ENCODE measurements at regions not wholly inside any gene's neighbourhood (a gene's known extent, or its start where the extent isn't known, plus 50 kb on each side); places are given as distances from the start of the nearest gene placed in this dataset.
"Not testable (repeated sequence)": the region's sequence is repeated elsewhere in the genome, so short reads cannot be mapped to it uniquely, and the experiment has no call there.

DNA sequence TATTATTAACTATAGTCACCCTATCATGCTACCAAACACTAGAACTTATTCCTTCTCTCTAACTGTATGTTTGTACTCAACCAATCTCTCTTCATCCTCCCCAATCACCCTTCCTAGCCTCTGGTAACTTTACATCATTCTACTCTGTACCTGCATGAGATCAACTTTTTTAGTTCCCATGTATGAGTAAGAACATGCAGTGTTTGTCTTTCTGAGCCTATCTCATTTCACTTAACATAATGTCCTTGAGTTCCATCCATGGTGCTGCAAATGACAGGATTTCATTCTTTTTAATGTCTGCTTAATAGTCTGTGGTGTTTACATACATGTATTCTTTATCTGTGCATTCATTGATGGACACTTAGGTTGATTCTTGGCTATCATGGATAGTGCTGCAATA lies 108.9 kb upstream of the RFX8 start:
- ATAC-seq (no peak), DNase-seq (no peak)
- intact Hi-C loops (cut with micrococcal nuclease) = no loop called here
- ChIA-PET CTCF (interaction anchor here (1.5 kb wide), 1 partner anchor 165 kb away, joined by 3 read pairs; no protein-coding TSS in a partner anchor), POLR2A (no interaction called here)
- no peak overlapping the region for H3K4me3 Mint-ChIP-seq
- no peaks in the 10 kb centered on the region for H3K36me3 Mint-ChIP-seq (ENCODE audit: low read depth)
- no peak overlapping the region for H3K27ac Mint-ChIP-seq
- TF ChIP-seq, protein P1, sequence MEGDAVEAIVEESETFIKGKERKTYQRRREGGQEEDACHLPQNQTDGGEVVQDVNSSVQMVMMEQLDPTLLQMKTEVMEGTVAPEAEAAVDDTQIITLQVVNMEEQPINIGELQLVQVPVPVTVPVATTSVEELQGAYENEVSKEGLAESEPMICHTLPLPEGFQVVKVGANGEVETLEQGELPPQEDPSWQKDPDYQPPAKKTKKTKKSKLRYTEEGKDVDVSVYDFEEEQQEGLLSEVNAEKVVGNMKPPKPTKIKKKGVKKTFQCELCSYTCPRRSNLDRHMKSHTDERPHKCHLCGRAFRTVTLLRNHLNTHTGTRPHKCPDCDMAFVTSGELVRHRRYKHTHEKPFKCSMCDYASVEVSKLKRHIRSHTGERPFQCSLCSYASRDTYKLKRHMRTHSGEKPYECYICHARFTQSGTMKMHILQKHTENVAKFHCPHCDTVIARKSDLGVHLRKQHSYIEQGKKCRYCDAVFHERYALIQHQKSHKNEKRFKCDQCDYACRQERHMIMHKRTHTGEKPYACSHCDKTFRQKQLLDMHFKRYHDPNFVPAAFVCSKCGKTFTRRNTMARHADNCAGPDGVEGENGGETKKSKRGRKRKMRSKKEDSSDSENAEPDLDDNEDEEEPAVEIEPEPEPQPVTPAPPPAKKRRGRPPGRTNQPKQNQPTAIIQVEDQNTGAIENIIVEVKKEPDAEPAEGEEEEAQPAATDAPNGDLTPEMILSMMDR (IDR thresholded peaks at IDR 0.05) = no peak
- H3K27me3 Mint-ChIP-seq = no peaks in the 10 kb centered on the region
- no peaks in the 10 kb centered on the region for H3K4me1 Mint-ChIP-seq (ENCODE audit: low read depth)
- H3K9me3 Mint-ChIP-seq = peaks cover 5% of the 10 kb centered on the region

- ChIA-PET CTCF (no interaction called here), POLR2A (interaction anchor here (0.6 to 0.7 kb wide), 2 partner anchors 143 to 685 kb away, joined by 3 read pairs; no protein-coding TSS in a partner anchor)
- ATAC-seq = no peak
- DNase-seq = no peak
- H3K4me1 Mint-ChIP-seq (ENCODE audit: low read depth) = peaks cover 8% of the 10 kb centered on the region
- intact Hi-C loops (cut with micrococcal nuclease) = no loop called here
- H3K27me3 Mint-ChIP-seq = no peaks in the 10 kb centered on the region
- no peaks in the 10 kb centered on the region for H3K36me3 Mint-ChIP-seq (ENCODE audit: low read depth)
- H3K9me3 Mint-ChIP-seq = peaks cover 1% of the 10 kb centered on the region
- no peak overlapping the region for H3K27ac Mint-ChIP-seq
- TF ChIP-seq, protein P1 (IDR thresholded peaks at IDR 0.05) = no peak
- H3K4me3 Mint-ChIP-seq = no peak overlapping the region
Measured at GRCh38 chr2:101581675-101582299, 106.9 kb upstream of the RFX8 start.

DNA sequence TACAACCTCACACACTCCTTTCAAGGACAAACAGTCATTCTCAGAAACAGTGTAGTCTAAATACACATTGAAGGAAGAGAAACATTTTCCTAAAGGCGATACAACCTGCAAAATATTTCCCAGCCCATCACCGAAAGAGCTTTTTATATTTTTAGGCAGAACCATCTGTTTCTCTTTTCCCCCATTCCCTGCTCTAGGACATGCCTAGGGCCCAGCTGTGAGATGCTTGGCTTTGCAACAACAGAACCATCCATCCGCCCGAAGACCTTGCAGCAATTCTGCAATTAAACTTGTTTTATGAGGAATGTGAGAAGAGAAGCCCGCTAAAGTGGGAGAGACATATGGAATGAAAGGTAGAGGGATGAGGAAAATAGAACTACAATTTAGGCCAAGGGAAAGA lies 105.6 kb upstream of the RFX8 start:
- intact Hi-C loops (cut with micrococcal nuclease) = no loop called here
- Mint-ChIP-seq H3K36me3 (ENCODE audit: low read depth) (no peaks in the 10 kb centered on the region), H3K27me3 (no peaks in the 10 kb centered on the region)

DNA sequence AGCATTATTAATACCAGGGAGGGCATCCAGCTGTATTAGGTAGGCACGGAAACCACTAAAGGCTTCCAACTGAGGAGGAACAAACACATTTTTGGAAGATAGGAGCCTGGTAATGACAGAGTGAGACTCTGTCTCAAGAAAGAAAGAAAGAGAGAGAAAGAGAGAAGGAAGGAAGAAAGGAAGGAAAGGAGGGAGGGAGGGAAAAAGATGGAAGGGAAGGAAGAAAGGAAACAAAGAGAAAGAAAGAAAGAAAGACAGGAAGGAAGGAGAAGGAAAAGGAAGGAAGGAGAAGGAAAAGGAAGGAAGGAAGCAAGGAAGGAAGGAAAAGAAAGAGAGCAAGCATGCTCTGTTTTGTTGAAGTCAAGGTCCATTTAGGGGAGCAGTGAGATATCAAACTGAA lies 103.8 kb upstream of the RFX8 start:
- H3K9me3 Mint-ChIP-seq = no peaks in the 10 kb centered on the region

More for the DNA sequence above, 105.6 kb upstream of the RFX8 start:
- POLR2A ChIA-PET = no interaction called here
- Mint-ChIP-seq H3K9me3 (peaks cover 1% of the 10 kb centered on the region), H3K4me3 (no peak overlapping the region), H3K27ac (no peak overlapping the region), H3K4me1 (ENCODE audit: low read depth) (peaks cover 13% of the 10 kb centered on the region)
- CTCF ChIA-PET = no interaction called here
- TF ChIP-seq, protein P1 (IDR thresholded peaks at IDR 0.05) = no peak
- no peak for DNase-seq
- no peak for ATAC-seq

DNA sequence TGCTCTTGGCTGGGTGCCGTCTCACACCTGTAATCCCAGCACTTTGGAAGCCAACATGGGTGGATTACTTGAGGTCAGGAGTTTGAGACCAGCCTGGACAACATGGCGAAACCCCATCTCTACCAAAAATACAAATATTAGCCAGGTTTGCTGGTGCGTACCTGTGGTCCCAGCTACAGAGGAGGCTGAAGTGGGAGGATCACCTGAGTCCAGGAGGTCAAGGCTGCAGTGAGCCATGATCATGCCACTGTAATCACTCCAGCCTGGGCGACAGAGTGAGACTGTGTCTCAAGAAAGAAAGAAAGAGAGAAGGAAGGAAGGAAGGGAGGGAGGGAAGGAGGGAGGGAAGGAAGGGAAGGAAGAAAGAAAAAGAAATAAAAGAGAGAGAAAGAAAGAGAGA lies 103.2 kb upstream of the RFX8 start:
- H3K27me3 Mint-ChIP-seq; H3K9me3 Mint-ChIP-seq; H3K27ac Mint-ChIP-seq; intact Hi-C loops (cut with micrococcal nuclease); DNase-seq; ATAC-seq; CTCF ChIA-PET; H3K36me3 Mint-ChIP-seq (ENCODE audit: low read depth); H3K4me3 Mint-ChIP-seq; POLR2A ChIA-PET: not testable (repeated sequence)
- peaks cover 13% of the 10 kb centered on the region for H3K4me1 Mint-ChIP-seq (ENCODE audit: low read depth)

More for the DNA sequence above, 103.8 kb upstream of the RFX8 start:
- DNase-seq (no peak), ATAC-seq (no peak)
- POLR2A ChIA-PET = no interaction called here
- no peak overlapping the region for H3K4me3 Mint-ChIP-seq
- CTCF ChIA-PET = no interaction called here
- intact Hi-C loops (cut with micrococcal nuclease) = no loop called here
- TF ChIP-seq, protein P1 (IDR thresholded peaks at IDR 0.05) = no peak
- no peaks in the 10 kb centered on the region for H3K36me3 Mint-ChIP-seq (ENCODE audit: low read depth)
- no peaks in the 10 kb centered on the region for H3K27me3 Mint-ChIP-seq
- H3K27ac Mint-ChIP-seq = no peak overlapping the region
- H3K4me1 Mint-ChIP-seq (ENCODE audit: low read depth) = peaks cover 13% of the 10 kb centered on the region
